Left lobe of liver (tissue), 2 donors: ENCODE measurements at regions not wholly inside any gene's neighbourhood (a gene's known extent, or its start where the extent isn't known, plus 50 kb on each side); places are given as distances from the start of the nearest gene placed in this dataset.

Experiments
- ATAC-seq: fragments of 200-7000 bp; cut with Tn5 transposase; one replicate; pipeline ENCODE4 v1.9.1; 2020; ENCODE audit warnings: mild to moderate bottlenecking, moderate library complexity
- DNase-seq: peaks from one replicate; pipeline ENCODE4 v3.0.0-alpha.2; 2020; ENCODE audit warnings: low spot score
- donor health status: DM: no; HTN: no; CAD: no; lungs with moderate emphysema.
- donor health status: DM: no; HTN: yes; CAD: no.

DNA sequence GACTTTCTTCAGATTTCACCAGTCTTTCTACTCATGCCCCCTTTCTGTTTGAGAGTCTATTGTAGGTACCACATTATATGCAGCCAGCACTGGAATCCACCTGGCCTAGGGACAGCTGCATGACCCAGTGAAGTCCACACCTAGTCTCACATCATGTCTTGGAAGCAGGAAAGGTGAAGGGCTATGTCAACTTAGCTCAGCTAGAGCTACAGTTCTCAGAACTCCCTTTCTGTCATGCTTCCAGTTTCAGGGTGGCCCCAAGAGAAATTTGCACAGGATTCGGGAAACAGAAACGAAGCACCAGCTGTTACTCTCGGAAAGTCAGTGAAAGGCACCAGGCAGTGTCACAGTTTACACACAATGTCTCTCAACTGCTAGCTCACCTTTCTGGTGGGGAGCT lies 51.6 kb upstream of the NLRP1 start:
- ATAC-seq (no peak), DNase-seq (no peak)

DNA sequence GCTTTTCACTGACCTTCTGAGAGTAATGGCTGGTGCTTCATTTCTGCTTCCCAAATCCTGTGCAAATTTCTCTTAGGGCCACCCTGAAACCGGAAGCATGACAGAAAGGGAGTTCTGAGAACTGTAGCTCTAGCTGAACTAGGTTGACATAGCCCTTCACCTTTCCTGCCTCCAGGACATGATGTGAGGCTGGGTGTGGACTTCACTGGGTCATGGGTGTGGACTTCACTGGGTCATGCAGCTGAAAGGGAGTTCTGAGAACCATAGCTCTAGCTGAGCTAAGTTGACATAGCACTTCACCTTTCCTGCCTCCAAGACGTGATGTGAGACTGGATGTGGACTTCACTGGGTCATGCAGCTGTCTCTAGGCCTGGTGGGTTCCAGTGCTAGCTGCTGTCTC lies 54.3 kb upstream of the NLRP1 start:
- no peak for ATAC-seq

DNA sequence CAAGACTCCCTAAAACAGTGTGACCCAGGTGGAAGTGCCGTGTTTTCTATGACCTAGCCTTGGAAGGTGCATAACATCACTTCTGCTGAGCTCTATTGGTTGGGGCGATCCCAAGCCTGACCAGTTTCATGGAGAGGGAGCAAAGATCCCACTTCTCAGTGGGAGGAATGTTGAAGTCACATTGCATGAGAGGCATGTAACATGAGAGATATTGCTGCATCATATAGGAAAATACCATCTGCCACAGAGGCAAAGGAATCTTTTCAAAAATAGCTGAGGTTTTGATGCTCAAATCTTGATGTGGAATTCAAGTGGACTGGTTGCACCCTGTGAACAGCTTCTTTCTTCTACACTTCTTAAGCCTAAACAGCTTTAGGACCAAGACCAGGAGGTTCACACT lies 56.4 kb upstream of the NLRP1 start:
- DNase-seq (no peak), ATAC-seq (no peak)

More for the DNA sequence above, 54.3 kb upstream of the NLRP1 start:
- no peak for DNase-seq

DNA sequence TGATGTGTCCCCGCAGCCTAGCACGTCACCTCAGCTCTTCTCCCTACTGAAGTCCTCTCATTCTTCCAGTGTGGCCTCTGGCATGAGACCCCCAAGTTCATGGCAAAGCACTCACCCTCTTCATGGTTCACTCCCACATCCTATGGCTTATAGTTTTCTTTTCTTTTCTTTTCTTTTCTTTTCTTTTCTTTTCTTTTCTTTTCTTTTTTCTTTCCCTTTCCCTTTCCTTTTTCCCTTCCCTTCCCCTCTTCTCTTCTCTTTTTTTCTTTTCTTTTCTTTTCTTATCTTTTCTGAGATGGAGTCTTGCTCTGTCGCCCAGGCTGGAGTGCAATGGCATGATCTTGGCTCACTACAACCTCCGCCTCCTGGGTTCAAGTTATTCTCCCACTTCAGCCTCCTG lies 58.4 kb upstream of the NLRP1 start:
- no peak for DNase-seq
- ATAC-seq, result no peak

DNA sequence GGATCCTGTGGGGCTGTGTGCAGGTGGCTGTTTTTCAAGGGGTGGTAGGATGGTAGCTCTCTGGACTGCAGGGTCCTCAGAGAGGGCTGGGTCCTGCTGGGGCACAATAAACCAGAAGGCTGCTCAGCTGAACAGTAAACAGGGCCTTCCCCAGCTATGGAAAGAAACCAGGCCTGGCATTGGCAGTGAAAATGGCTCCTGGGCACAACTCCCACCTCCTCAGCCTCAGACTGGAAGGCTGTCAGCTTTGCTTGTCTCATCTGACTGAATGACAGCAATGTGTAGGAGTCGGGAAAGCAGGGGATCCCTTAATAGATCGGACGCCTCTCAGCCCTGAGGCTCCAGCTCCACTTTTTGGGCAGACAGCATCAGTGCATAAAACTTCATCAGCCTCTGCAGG lies 59.8 kb upstream of the NLRP1 start:
- DNase-seq (no peak), ATAC-seq (no peak)

DNA sequence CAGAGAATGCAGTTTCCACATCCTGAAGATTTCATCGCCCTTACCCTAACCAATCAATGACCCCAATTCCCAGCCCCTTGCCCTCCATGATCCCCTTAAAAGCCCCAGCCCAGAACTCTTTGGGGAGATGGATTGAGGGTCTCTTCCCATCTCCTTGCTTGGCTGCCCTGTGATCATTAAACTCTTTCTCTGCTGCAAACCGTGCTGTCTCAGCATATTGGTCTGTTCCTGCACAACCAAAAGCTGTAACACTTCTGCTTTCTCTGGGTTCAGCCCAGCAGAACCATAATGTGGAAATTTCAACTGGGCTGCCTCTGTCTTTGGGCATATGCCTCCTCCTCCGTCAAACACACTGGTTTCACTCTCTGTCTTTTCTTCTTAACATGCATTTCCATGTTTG lies 67.0 kb upstream of the NLRP1 start:
- no peak for DNase-seq
- ATAC-seq, result no peak

DNA sequence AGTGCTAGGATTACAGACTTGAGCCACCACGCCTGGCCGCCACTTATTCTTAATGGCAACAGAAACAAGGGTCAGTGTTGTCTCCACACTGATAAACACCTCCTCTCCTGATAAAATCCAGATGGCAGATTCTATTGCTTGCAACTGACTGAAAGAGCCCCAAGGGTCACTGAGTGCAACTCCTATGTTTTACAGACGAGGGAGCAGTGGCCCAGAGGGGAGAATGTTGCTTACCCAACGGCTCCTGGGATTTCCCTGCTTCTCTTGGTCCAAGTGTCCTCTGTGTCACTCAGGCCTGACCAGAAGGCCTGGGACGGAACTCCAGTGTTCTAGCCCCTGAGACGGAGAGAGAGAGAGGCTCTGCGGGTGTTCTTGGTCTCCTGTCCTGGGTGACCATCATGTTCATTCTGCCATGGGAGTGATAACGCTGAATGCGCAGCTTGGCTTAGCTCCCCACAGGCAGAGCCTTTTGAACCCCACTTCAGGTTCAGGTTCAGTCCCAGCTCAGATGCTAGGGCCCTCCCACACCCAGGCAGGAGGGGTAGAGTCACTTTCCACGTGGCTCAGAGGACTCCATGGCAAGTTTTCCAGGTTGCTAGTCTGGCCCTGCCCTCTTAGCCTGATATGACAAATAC lies 77.3 kb upstream of the NLRP1 start:
- no peak for ATAC-seq
- no peak for DNase-seq

DNA sequence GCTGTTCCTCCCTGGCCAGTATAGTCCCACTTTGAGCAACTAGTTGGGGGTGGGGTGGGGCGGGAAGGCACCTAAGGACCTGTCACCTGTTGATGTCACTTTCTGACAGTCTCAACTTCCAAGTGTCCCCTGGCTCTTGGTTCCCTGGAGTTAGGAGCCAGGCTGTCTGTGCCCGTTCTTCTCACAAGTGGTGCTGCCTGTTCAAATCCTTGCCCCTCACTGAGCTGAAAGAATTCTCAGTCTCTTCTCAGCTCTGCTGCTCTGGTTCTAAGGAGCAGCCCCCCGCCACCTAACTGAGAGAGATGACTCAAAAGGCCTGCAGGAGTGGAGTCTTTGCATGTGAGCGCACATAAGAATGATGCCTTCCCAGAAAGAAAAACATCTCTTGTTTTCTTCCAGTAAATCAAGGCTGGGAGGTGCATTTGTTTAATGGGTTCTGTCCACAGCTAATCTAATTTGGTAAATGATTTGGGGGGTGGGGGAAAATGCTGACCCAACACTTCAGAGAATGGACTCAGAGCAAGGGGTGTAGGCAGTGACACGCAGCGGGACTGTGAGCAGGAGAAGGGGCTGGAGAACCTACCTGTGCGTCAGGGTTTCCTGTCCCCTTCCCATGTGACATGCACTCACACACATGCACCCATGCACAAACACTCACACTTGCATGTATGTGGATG lies 78.2 kb upstream of the NLRP1 start:
- no peak for ATAC-seq
- no peak for DNase-seq

DNA sequence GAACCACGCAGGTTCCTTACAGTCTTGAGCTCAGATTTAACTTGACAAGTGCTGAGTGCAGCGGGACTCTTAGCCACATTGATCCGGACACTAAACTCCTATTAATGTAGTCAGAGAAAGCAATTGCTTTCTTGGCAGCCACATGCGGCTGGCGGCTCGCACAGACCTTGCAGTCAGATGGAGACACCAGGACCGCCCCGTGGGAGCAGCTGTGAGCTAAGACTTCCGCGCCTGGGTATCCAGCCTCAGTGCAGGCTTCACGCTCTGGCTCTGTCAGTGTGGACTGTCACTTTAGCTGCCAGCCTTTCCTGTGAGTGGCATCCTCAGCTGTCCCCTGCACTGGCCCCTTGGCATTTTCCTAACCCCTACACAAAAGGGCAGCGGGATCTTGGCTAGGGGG lies 80.9 kb upstream of the NLRP1 start:
- no peak for DNase-seq

DNA sequence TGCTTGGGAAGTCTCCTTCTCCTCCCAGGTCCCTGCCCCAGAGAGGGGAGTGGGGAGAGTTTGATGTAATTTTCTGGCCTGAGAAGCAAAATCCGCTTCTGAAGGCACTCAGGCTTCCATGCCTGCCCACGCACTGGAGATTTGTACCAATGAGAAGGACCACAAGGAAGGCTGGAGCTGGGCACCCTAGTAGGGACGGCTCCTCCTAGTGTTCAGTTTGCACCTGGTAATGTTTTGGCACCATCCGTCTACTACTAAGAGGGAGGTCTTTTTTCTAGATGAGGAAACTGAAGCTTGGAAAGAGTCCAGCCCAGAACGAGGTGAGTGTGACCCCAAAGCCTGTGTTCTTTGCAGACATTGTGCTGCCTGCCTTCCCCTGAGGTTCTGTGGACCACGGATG lies 83.6 kb upstream of the NLRP1 start:
- ATAC-seq, result no peak

More for the DNA sequence above, 80.9 kb upstream of the NLRP1 start:
- no peak for ATAC-seq

DNA sequence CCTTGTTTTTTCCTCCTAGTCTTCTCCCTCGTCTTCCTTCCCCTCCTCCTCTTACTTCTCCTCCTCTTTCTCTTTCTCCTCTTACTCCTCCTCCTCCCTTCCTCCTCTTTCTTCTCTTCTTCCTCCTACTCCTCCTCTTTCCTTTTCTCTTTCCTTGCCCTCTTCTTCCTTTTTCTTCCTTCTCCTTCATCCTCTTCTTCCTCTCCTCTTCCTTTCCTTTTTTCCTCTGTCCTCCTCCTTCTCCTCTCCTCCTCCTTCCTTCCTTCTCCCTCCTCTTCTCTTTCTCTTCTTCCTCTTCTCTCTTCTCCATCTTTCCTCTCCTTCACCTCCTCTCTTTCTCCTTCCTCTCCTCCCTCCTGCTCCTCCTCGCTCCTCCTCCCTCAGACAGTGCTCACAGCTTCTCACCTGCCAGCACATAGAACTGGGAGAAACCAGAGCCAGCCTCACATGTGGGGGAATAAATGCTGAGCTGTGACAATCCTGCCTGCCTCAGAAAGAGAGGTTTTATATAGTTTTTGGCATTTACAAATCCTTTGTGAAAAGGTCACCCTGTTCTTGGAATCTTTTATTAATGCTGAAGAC lies 84.3 kb upstream of the NLRP1 start:
- DNase-seq, result no peak
- ATAC-seq, result no peak

More for the DNA sequence above, 83.6 kb upstream of the NLRP1 start:
- DNase-seq, result no peak

DNA sequence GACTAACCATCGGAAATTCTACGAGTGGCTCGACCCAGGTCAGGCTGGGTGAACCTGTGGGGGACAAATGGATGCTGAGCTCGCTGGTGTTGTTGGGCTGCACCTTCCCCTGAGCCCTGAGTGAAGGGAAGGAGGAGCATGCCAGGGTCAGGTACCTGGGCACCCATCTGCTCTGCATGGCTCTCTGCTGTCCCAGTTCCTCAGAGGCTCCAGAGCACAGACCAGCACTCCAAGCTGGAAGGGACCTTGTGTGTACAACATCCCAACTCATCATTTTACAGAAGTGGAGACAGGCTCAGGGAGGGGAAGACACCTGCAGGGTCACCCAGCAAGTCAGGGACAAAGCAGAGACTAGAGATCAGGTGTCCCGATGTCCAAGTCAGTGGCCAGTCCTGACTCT lies 84.9 kb upstream of the NLRP1 start:
- DNase-seq, result no peak
- no peak for ATAC-seq

DNA sequence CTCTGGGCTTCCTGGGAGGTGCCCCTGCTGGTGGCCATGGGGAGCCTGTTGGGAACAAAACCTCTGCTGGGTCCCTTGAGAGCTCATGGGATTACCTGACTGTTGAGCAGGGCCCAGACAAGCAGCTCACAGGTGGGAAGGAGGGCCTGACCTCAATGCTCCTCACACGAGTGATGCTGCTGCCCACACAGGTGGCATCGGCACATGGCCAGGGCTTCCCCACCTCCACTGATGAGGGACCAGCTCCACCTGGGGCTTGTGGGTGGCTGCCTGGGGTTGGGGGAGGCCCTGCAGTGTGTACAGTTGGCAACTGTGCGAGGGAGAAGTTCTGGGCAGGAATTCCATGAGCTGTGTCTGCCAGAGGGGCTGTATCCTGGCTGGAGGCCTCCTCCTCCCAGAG lies 87.8 kb upstream of the NLRP1 start:
- ATAC-seq (no peak), DNase-seq (no peak)

DNA sequence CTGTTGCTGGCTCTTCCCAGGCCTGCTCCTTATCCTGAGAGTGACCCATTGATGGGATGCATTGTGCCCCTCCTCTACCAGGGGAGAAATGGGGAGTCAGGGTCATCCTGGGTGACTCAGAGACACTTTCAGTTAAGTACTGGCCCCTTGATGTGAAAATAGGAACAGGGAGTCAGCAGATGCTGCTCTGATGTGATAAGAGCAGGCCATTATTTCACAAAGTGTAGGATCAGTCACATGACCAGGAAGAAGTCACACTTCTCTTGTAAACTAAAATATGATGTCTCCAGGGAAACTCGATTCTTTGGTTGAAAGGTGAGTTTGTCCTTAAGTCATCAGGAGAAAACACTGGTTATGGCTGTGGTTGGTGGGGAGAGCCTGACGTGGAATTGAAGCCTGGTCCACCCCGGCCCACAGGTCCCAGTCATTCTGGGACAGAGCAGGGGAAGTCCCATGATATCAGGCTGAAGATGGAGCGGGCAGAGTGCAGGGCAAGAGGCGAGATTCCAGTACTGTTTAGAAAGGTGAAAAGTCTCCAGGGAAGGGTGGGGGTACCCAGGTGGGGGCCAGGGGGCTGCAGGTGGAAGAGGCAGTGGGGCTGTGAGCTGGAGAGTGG lies 88.6 kb upstream of the NLRP1 start:
- DNase-seq (no peak), ATAC-seq (no peak)

DNA sequence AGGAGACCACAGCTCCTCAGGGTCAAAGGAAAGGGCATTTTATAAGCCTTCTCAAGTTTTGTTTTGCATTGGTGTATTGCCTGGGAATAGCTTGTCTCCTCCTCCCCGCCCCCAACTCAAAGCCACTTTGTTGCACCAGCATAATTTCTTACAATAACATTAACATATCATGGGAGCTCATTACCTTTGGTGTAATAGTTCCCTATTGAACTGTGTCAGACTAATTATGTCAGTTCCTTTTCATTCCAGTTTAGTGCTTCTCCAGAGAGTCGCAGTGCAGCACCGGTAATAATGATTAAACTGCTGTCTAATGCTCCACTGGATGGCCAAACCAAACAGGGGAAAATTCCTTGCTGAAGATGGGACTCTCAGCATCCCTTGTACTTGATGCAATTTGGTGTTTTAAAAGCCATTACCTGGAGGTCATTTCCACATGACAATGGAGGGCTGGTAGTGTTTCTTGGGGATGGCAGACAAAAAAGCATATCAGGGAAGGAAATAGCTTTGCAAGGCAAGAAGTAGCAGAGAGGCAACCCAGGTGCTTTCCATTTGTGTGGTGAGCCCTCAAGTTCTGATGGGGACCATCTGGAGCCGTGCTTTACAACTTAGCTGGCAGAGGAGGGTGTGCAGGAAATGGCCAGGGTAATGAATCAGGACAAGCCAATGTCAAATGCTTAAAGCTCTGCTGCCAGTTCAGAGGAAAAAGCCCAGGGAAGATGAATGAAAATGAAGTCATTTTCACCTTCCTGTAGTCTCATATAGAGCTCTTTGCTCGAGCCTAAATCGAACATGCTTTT lies 91.5 kb upstream of the NLRP1 start:
- DNase-seq (no peak), ATAC-seq (no peak)

DNA sequence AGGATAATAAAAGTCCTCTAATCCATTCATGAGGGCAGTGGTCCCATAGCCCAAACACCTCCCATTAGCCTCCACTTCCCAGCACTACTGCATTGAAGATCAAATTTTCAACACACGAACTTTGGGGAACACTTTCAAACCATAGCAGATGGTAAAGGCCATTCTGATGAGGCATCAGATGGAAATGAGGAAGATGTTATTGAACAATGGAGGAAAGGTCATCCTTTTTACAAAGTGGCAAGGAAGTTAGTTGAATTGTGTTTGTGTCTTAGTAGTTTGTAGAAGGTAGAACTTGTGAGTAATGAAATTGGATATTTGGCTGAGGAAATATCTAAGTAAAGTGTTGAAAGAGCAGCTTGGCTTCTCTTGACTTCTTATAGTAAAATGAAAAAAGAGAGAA lies 93.3 kb upstream of the NLRP1 start:
- DNase-seq (no peak), ATAC-seq (no peak)

DNA sequence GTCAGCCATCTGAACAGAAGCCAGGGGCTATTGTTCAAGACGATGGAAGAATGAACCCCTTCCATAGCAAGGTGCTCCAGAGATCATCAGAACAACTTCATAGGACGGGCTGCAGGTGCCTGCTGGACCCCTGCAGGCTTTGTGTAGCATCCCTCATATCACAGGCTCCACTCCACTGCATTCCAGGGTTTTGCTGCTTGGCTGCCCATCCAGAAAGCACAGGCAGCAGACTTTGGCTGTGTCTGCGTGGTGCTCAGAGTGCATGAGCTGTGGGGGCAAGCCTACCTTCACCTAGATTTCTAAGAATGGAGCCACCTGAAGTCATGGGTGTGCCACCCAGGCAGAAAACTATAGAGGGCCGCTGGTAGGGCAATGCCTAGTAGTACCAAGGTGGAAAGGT lies 93.9 kb upstream of the NLRP1 start:
- no peak for DNase-seq
- ATAC-seq, result no peak

DNA sequence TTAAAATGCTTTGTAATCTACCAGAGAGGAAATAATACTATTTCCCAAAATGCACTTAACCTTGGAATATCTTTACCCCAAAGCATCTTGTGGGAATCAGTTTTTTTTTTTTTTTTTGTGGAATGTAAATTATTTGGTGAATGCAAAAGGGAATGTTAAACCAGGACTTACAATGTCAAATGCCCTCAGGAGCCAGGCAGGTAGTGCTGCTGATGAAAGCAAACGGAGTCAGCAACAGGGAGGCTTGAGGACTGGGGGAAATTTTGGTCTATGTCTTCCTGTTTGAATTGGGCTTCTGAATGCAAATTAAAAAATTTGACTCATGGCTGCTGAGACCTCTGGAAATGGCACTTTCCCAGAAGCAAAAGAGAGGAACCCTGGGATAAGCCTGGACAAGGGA lies 96.5 kb upstream of the NLRP1 start:
- DNase-seq (no peak), ATAC-seq (no peak)

DNA sequence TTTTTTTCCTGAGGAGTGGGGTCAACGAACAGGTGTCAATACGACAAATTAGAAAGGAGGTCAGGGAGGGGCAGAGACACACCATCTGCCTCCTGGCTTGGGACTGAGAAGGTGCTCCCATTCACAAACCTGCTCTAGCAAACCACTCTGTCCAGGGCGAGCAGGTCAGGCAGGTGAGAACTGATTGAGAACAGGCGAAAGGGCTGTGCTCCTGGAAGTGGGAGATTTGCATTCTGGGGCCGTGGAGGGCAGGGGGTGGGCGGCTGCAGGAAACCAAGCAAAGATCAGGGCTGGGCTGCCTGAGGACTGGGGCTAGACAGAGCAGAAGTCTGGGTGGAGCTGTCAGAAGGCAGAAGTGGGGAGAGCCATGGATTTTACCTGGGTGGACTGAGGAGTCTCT lies 98.9 kb upstream of the NLRP1 start:
- no peak for ATAC-seq
- no peak for DNase-seq

DNA sequence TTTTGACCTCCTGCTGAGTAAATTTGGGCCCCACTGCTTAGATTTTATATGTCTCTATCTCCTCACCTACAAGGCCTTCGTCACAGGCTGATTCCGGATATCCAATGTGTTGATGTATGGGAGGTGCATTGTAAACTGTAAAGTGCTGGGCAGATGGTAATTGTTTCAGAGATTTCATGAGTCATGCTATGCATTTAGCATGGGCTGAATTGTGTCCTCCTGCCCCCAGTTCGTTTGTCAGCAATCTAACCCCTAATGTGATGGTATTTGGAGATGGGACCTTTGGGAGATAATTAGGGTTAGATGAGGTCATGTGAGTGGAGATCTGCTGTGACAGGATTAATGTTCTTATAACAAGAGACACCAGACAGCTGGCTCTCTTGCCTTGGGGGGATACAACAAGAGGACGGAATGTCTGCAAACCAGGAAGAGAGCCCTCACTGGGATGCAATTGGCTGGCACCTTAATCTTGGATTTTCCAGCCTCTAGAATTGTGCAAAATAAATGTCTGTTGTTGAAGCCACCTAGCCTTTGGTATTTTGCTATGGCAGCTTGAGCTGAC lies 101.8 kb upstream of the NLRP1 start:
- ATAC-seq, result no peak
- no peak for DNase-seq

DNA sequence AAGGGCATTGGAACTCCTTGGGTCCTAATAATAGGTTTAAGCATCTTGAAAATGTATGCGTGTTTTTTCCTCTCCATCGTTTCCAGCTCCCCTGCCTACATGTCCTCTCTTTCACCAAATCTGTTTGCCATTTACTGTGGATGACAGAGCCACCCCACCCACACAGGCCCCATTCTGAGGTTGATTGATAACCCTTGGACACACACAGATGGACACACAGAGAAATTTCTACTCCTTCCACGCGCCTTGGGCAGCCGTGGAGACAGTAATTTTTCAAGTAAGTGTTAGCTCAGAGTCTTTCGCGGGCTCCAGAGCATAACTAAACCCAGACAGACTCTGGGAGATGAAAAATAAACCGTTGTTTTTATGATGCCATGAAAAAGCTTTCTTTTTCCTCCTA lies 103.3 kb upstream of the NLRP1 start:
- ATAC-seq (no peak), DNase-seq (no peak)
